ENCODE measurements at regions not wholly inside any gene's neighbourhood (a gene's known extent, or its start where the extent isn't known, plus 50 kb on each side); places are given as distances from the start of the nearest gene placed in this dataset.

DNA sequence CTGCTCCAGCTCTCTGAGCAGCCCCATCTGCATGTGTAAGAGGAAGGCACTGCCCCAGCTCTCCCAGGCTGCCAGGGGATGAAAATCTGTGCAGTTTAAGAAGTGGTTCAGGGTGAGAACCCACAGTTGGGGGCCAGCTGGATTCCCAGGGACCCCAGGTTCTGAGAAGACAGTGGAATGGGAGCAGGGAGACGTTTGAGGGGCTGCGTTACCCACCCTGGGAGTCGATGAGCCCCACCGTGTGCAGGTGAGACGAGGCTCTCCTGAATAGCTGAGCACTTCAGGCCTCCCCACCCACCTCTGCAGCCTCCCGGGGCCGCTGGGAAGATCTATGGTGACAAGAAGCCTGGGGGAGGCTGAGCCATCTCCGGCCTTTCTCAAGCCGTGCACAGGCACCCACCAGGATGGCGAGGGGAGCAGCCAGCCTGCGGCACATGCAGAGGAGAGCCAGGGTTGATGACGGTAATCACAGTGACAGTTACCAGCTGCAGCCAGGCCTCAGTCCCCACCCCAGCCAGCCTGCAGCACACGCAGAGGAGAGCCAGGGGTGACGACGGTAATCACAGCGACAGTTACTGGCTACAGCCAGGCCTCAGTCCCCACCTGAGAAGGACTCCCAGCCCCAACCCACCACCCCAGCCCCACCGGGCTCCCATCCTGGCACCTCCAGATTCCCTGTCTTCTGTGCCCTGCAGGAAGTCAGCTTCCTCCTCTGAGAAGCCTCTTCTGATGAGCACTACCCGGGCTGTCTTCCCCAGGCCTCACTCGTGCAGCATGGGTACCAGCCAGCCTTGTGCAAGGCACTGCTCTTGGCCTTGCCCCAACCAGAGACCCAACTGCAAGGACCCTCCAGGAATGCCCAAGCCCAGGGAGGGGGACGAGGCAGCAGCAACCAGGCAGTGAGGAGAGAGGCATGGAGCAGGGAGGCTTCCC is 150.8 kb upstream of the PPP1R26 start:
- H3K9me2 ChIP-seq (ENCODE audit: insufficient read depth, low read length), result no peaks in the 10 kb centered on the region
- no peaks in the 10 kb centered on the region for H3K9me3 ChIP-seq (ENCODE audit: low read length)
- no peaks in the 10 kb centered on the region for H3K79me2 ChIP-seq (replicated peaks; ENCODE audit: insufficient read depth, low read length)
- no peaks in the 10 kb centered on the region for H3F3A ChIP-seq (ENCODE audit: insufficient read depth, low read length, poor library complexity, severe bottlenecking)
- H2AFZ ChIP-seq (ENCODE audit: low read depth, low read length), result no peak overlapping the region
- no peak overlapping the region for H3K4me3 ChIP-seq (ENCODE audit: low read length)
- no peak overlapping the region for H3K27ac ChIP-seq (ENCODE audit: low read length)
- no peak for TF ChIP-seq RAD21 (conservative IDR thresholded peaks at IDR 0.05)
- no peak for TF ChIP-seq POLR2AphosphoS5 (IDR thresholded peaks at IDR 0.05)
- TF ChIP-seq REST (IDR thresholded peaks at IDR 0.05; ENCODE audit: borderline replicate concordance), result no peak
- TF ChIP-seq, protein P1, sequence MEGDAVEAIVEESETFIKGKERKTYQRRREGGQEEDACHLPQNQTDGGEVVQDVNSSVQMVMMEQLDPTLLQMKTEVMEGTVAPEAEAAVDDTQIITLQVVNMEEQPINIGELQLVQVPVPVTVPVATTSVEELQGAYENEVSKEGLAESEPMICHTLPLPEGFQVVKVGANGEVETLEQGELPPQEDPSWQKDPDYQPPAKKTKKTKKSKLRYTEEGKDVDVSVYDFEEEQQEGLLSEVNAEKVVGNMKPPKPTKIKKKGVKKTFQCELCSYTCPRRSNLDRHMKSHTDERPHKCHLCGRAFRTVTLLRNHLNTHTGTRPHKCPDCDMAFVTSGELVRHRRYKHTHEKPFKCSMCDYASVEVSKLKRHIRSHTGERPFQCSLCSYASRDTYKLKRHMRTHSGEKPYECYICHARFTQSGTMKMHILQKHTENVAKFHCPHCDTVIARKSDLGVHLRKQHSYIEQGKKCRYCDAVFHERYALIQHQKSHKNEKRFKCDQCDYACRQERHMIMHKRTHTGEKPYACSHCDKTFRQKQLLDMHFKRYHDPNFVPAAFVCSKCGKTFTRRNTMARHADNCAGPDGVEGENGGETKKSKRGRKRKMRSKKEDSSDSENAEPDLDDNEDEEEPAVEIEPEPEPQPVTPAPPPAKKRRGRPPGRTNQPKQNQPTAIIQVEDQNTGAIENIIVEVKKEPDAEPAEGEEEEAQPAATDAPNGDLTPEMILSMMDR (IDR thresholded peaks at IDR 0.05; ENCODE audit: poor library complexity, severe bottlenecking), result no peak
- TF ChIP-seq EZH2 (IDR thresholded peaks at IDR 0.05; ENCODE audit: borderline replicate concordance, insufficient read depth, low read length, poor library complexity, severe bottlenecking), result no peak
- no peak for TF ChIP-seq SMC3 (conservative IDR thresholded peaks at IDR 0.05; ENCODE audit: poor library complexity)
- TF ChIP-seq TAF1 (IDR thresholded peaks at IDR 0.05; ENCODE audit: low read depth), result no peak
- no peak for TF ChIP-seq MXI1 (conservative IDR thresholded peaks at IDR 0.05; ENCODE audit: poor library complexity, severe bottlenecking)
- no peak for TF ChIP-seq EP300 (conservative IDR thresholded peaks at IDR 0.05; ENCODE audit: poor library complexity, severe bottlenecking)
- H3K4me2 ChIP-seq (ENCODE audit: low read length), result no peak overlapping the region
- no peaks in the 10 kb centered on the region for H4K20me1 ChIP-seq (ENCODE audit: insufficient read depth)
- H3K9ac ChIP-seq (ENCODE audit: low read length), result no peak overlapping the region
- H3K27me3 ChIP-seq (ENCODE audit: insufficient read depth, low read depth, low read length), result no peaks in the 10 kb centered on the region
- H3K36me3 ChIP-seq (ENCODE audit: insufficient read depth, low read length), result no peaks in the 10 kb centered on the region

GRCh38 chr9:135329571-135330306 is 149.8 kb upstream of the PPP1R26 start:
- H3K36me3 ChIP-seq (ENCODE audit: insufficient read depth, low read length), result no peaks in the 10 kb centered on the region
- no peak overlapping the region for H2AFZ ChIP-seq (ENCODE audit: low read depth, low read length)
- H3K27ac ChIP-seq (ENCODE audit: low read length), result no peak overlapping the region
- H3K4me2 ChIP-seq (ENCODE audit: low read length), result no peak overlapping the region
- H3K9me3 ChIP-seq (ENCODE audit: low read length), result no peaks in the 10 kb centered on the region
- no peak overlapping the region for H3K9ac ChIP-seq (ENCODE audit: low read length)
- H3K9me2 ChIP-seq (ENCODE audit: insufficient read depth, low read length), result no peaks in the 10 kb centered on the region
- H3K27me3 ChIP-seq (ENCODE audit: insufficient read depth, low read depth, low read length), result no peaks in the 10 kb centered on the region
- H3K4me3 ChIP-seq (ENCODE audit: low read length), result no peak overlapping the region
- H3F3A ChIP-seq (ENCODE audit: insufficient read depth, low read length, poor library complexity, severe bottlenecking), result no peaks in the 10 kb centered on the region
- no peaks in the 10 kb centered on the region for H3K79me2 ChIP-seq (replicated peaks; ENCODE audit: insufficient read depth, low read length)
- TF ChIP-seq POLR2AphosphoS5 (IDR thresholded peaks at IDR 0.05) (peak; percentile 79), EP300 (conservative IDR thresholded peaks at IDR 0.05; ENCODE audit: poor library complexity, severe bottlenecking) (no peak), RAD21 (conservative IDR thresholded peaks at IDR 0.05) (no peak)
- no peaks in the 10 kb centered on the region for H4K20me1 ChIP-seq (ENCODE audit: insufficient read depth)
